ENCODE measurements at regions not wholly inside any gene's neighbourhood (a gene's known extent, or its start where the extent isn't known, plus 50 kb on each side); places are given as distances from the start of the nearest gene placed in this dataset.

DNA sequence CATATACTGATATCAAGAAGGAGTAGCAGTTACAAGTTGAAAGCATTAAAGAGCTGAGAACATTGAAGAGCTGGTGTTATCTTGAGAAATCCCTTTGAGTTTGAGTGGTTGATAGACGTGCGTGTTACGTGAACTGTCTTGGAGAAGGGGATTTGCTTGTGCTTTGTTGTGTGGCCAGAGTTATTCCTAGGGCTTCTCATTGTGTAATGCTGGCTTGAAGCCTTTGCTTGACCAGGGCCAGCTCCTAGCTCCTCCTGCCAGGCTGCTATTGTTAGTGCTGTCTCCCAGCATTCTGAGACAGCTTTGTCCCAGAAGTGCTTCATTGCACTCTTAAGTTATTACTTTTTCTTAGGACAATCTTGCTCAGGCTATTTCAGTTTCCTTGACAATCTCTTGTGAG lies 116.2 kb upstream of the KCNK2 start (continued):
- no peak for TF ChIP-seq NFYB (CRISPR knock-in tag; conservative IDR thresholded peaks at IDR 0.05; ENCODE audit: low read depth)
- TF ChIP-seq, protein P1, sequence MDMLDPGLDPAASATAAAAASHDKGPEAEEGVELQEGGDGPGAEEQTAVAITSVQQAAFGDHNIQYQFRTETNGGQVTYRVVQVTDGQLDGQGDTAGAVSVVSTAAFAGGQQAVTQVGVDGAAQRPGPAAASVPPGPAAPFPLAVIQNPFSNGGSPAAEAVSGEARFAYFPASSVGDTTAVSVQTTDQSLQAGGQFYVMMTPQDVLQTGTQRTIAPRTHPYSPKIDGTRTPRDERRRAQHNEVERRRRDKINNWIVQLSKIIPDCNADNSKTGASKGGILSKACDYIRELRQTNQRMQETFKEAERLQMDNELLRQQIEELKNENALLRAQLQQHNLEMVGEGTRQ (CRISPR knock-in tag; IDR thresholded peaks at IDR 0.05): no peak
- TF ChIP-seq ZBTB21 (CRISPR knock-in tag; IDR thresholded peaks at IDR 0.05; ENCODE audit: borderline replicate concordance): no peak
- TF ChIP-seq, protein P2, sequence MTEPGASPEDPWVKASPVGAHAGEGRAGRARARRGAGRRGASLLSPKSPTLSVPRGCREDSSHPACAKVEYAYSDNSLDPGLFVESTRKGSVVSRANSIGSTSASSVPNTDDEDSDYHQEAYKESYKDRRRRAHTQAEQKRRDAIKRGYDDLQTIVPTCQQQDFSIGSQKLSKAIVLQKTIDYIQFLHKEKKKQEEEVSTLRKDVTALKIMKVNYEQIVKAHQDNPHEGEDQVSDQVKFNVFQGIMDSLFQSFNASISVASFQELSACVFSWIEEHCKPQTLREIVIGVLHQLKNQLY (CRISPR knock-in tag; IDR thresholded peaks at IDR 0.05): no peak
- TF ChIP-seq, protein P3, sequence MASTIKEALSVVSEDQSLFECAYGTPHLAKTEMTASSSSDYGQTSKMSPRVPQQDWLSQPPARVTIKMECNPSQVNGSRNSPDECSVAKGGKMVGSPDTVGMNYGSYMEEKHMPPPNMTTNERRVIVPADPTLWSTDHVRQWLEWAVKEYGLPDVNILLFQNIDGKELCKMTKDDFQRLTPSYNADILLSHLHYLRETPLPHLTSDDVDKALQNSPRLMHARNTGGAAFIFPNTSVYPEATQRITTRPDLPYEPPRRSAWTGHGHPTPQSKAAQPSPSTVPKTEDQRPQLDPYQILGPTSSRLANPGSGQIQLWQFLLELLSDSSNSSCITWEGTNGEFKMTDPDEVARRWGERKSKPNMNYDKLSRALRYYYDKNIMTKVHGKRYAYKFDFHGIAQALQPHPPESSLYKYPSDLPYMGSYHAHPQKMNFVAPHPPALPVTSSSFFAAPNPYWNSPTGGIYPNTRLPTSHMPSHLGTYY (CRISPR knock-in tag; IDR thresholded peaks at IDR 0.05): no peak
- no peak for TF ChIP-seq ZNF416 (CRISPR knock-in tag; IDR thresholded peaks at IDR 0.05)
- TF ChIP-seq, protein P4, sequence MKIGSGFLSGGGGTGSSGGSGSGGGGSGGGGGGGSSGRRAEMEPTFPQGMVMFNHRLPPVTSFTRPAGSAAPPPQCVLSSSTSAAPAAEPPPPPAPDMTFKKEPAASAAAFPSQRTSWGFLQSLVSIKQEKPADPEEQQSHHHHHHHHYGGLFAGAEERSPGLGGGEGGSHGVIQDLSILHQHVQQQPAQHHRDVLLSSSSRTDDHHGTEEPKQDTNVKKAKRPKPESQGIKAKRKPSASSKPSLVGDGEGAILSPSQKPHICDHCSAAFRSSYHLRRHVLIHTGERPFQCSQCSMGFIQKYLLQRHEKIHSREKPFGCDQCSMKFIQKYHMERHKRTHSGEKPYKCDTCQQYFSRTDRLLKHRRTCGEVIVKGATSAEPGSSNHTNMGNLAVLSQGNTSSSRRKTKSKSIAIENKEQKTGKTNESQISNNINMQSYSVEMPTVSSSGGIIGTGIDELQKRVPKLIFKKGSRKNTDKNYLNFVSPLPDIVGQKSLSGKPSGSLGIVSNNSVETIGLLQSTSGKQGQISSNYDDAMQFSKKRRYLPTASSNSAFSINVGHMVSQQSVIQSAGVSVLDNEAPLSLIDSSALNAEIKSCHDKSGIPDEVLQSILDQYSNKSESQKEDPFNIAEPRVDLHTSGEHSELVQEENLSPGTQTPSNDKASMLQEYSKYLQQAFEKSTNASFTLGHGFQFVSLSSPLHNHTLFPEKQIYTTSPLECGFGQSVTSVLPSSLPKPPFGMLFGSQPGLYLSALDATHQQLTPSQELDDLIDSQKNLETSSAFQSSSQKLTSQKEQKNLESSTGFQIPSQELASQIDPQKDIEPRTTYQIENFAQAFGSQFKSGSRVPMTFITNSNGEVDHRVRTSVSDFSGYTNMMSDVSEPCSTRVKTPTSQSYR (CRISPR knock-in tag; IDR thresholded peaks at IDR 0.05): no peak
- TF ChIP-seq, protein P5, sequence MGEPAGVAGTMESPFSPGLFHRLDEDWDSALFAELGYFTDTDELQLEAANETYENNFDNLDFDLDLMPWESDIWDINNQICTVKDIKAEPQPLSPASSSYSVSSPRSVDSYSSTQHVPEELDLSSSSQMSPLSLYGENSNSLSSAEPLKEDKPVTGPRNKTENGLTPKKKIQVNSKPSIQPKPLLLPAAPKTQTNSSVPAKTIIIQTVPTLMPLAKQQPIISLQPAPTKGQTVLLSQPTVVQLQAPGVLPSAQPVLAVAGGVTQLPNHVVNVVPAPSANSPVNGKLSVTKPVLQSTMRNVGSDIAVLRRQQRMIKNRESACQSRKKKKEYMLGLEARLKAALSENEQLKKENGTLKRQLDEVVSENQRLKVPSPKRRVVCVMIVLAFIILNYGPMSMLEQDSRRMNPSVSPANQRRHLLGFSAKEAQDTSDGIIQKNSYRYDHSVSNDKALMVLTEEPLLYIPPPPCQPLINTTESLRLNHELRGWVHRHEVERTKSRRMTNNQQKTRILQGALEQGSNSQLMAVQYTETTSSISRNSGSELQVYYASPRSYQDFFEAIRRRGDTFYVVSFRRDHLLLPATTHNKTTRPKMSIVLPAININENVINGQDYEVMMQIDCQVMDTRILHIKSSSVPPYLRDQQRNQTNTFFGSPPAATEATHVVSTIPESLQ (CRISPR knock-in tag; IDR thresholded peaks at IDR 0.05): no peak
- TF ChIP-seq, protein P6, sequence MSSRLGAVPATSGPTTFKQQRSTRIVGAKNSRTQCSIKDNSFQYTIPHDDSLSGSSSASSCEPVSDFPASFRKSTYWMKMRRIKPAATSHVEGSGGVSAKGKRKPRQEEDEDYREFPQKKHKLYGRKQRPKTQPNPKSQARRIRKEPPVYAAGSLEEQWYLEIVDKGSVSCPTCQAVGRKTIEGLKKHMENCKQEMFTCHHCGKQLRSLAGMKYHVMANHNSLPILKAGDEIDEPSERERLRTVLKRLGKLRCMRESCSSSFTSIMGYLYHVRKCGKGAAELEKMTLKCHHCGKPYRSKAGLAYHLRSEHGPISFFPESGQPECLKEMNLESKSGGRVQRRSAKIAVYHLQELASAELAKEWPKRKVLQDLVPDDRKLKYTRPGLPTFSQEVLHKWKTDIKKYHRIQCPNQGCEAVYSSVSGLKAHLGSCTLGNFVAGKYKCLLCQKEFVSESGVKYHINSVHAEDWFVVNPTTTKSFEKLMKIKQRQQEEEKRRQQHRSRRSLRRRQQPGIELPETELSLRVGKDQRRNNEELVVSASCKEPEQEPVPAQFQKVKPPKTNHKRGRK (CRISPR knock-in tag; IDR thresholded peaks at IDR 0.05; ENCODE audit: borderline replicate concordance): no peak

DNA sequence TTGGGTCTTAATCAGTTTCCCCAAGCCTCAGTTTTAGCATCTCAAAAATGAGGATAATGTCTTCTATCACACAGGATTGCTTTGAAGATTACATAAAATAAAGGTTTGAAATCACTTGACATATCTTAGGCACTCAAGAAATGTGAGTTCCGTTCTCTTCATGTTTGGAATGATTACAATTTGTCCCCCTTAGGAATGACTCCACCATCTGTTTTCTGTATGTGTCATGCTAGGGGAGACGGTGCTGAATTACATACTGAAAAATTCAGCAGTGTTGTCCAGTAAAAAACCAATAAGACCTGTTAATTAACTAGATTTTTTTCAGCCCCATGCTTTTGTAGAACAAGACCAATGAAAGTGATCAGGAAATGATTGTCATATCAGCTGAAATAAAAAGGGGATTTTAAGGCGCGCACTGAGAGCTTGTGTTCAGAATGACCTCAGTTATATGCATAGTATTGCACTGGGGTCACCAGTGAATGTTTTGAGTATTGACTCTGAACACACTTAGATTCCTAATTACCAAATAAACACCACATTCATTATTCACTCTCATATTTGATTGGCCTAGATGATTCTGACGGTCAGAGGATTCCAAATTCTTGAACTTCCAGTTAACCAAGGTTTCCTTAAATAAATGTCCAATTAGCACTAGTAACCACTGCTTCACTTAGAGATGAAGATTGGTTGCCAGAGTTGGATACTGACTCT lies 114.5 kb upstream of the KCNK2 start:
- Mint-ChIP-seq H3K9me3 (no peaks in the 10 kb centered on the region), H3K4me1 (peaks cover under 1% of the 10 kb centered on the region; the same call in 1 of the 2 replicates), H3K4me3 (no peak overlapping the region), H3K27me3 (ENCODE audit: low read depth) (no peaks in the 10 kb centered on the region), H3K36me3 (no peaks in the 10 kb centered on the region), H3K27ac (no peak overlapping the region)
- no peak for DNase-seq (ENCODE audit: low spot score)
- no peak for TF ChIP-seq ATF1 (CRISPR knock-in tag; IDR thresholded peaks at IDR 0.05)
- TF ChIP-seq, protein P2 (CRISPR knock-in tag; IDR thresholded peaks at IDR 0.05): no peak
- TF ChIP-seq ZNF138 (CRISPR knock-in tag; conservative IDR thresholded peaks at IDR 0.05): no peak
- ATAC-seq: no peak
- POLR2A ChIA-PET: no interaction called here
- CTCF ChIA-PET: no interaction called here

DNA sequence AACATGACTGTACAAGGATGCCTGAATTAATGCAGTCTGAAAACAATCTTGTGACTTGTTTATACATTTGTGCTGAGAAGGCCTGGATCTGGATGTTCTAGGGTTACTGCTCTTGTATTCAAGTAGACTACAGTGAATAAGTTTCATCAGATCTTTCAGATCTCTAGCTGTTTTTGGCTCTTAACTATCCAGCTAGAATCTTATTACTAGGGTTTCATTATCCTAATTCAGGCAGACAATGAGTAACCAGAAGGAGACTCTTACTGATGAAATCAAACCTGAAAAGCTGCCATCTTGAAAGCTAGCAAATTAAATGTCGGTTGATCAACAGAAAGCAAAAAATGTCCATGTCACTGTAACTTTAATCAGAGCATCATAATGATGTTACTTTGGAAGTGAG lies 112.5 kb upstream of the KCNK2 start:
- POLR2A ChIA-PET: no interaction called here
- Mint-ChIP-seq H3K4me3 (no peak overlapping the region), H3K27me3 (ENCODE audit: low read depth) (no peaks in the 10 kb centered on the region; the same call in 1 of the 2 replicates), H3K27ac (no peak overlapping the region), H3K9me3 (no peaks in the 10 kb centered on the region), H3K36me3 (no peaks in the 10 kb centered on the region), H3K4me1 (peaks cover 12% of the 10 kb centered on the region)
- CTCF ChIA-PET: no interaction called here
- DNase-seq (ENCODE audit: low spot score) (no peak), ATAC-seq (no peak)
- TF ChIP-seq ATF1 (CRISPR knock-in tag; IDR thresholded peaks at IDR 0.05) (no peak), TEAD4 (CRISPR knock-in tag; IDR thresholded peaks at IDR 0.05) (no peak), JAZF1 (CRISPR knock-in tag; IDR thresholded peaks at IDR 0.05) (no peak)

All from WTC11 (cell line).